ENCODE measurements at regions not wholly inside any gene's neighbourhood (a gene's known extent, or its start where the extent isn't known, plus 50 kb on each side); places are given as distances from the start of the nearest gene placed in this dataset.

GRCh38 chr7:132029369-132030085 is 473.1 kb upstream of the PODXL start:
- TF ChIP-seq CBFB (CRISPR knock-in tag; IDR thresholded peaks at IDR 0.05) (no peak), NFIC (IDR thresholded peaks at IDR 0.05) (no peak), MXI1 (IDR thresholded peaks at IDR 0.05; ENCODE audit: low read depth, low read length) (no peak), SIRT6 (IDR thresholded peaks at IDR 0.05; ENCODE audit: low read depth, low read length) (no peak), UBTF (IDR thresholded peaks at IDR 0.05; ENCODE audit: borderline replicate concordance in 1 of 2, low read depth in 2 of 2, low read length in 2 of 2) (no peak), FOXA1 (IDR thresholded peaks at IDR 0.05; ENCODE audit: borderline replicate concordance) (no peak)
